LoVo (cell line): ENCODE measurements at regions not wholly inside any gene's neighbourhood (a gene's known extent, or its start where the extent isn't known, plus 50 kb on each side); places are given as distances from the start of the nearest gene placed in this dataset.
"Not testable (repeated sequence)": the region's sequence is repeated elsewhere in the genome, so short reads cannot be mapped to it uniquely, and the experiment has no call there.

Source experiments
- DNase-seq: peaks from one replicate; pipeline ENCODE4 v3.0.0-alpha.2; 2016; ENCODE audit warnings: low spot score

DNA sequence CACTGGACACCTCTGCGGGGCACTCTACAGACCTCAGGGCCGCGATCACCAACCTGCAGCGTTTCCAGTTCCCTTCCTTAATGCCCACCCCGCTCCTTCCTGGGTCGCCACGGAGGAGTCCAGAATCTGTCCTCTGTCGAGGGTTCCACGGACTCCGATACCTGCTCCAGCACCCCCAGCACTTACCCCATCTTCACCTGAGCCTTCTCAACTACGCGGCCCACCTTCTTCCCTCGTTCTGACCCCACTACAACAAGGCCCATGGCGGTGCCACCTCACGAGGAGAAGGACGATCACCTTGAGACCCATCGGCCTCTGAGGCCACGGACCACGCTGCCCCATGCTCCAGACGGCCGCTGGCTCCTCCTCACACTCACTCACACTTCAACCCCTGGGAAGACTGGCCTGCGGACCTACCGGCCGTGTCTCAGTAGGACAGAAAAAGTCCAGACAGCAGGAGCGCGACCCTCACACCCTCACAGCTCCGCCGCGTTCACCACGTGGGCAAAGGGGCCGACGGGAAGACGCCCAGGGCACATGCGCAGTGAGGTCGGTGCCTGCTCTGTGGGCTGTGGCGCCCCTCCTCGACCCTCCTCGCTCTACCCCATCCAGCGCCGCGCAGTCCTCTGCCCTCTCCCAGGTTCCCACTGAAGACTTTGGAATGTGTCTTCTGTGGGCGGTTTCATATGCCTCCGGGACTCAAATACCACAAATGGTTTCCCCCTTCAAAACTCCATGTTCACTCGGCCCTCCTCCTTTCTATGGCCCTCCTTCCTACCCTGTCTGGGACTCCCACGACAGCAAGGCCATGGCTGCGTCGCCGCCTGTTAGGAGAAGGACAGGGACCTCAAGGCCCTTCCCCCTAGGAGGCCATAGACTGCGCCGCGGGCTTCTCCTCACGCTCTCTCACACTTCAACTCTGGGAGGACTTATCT lies 193.9 kb upstream of the PHF14 start:
- DNase-seq: no peak

DNA sequence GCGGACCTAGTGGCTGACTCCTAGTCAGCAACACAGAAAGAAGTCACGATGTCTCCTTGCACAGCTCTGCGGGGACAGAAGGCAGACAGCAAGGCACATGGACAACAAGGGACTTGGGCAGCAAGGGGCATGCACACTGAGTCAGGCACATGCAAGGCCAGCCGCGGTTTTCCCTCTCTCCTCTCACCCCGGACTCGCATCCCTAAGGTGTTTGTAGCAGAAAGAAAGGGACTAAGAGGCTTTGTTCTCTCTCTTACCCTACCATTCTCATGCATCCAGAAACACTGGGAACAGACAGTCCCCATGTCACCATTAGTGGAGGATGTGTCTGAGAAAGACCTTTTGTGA lies 193.3 kb upstream of the PHF14 start:
- DNase-seq: no peak

DNA sequence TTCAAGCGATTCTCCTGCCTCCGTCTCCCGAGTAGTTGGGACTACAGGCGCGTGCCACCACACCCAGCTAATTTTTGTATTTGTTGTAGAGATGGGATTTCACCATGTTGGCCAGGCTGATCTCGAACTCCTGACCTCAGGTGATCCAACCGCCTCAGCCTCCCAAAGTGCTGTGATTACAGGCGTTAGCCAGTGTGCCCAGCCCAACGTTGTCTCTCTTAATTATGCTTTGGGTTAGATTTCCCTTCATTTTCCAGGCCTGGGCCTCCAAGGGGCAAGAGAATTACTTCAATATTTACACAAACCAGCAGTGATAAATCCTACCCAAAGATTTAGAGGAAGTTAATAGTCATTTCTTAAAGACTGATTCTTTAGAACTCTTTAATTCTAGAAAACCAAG lies 186.7 kb upstream of the PHF14 start:
- not testable (repeated sequence) for DNase-seq

DNA sequence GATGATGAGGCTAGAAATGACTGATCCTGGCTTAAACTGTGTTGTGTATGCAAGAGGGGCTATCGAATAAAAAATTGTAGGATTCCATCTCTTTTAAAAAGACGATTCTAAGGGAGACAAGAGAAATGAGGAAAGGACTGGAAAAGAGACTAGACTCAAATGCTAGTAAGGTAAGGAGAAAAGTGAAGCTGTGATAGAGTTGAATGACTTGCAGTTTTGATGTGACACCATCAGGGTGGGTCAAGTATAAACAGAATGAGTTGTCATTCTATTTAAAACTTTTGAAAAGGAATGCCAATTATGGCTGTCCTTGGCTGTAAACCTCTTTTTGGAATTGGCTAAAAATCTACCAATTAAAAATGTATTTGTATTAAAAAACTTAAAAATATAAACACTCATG lies 184.5 kb upstream of the PHF14 start:
- DNase-seq: no peak

DNA sequence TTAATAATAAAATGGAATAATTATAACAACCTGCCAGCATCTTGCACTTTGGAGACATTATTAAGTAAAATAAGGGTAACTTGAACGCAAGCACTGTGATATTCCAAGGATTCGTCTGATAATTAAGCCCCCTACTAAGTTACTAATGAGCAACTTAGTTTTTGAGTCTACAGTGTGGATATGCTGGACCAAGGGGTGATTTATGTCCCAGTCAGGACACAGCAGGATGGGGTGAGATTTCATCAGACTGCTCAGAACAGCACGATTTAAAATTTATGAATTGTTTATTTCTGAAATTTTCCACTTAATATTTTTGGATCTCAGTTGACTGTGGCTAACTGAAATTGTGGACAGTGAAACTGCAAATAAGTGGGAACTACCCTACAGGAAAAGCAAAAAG lies 182.8 kb upstream of the PHF14 start:
- no peak for DNase-seq

DNA sequence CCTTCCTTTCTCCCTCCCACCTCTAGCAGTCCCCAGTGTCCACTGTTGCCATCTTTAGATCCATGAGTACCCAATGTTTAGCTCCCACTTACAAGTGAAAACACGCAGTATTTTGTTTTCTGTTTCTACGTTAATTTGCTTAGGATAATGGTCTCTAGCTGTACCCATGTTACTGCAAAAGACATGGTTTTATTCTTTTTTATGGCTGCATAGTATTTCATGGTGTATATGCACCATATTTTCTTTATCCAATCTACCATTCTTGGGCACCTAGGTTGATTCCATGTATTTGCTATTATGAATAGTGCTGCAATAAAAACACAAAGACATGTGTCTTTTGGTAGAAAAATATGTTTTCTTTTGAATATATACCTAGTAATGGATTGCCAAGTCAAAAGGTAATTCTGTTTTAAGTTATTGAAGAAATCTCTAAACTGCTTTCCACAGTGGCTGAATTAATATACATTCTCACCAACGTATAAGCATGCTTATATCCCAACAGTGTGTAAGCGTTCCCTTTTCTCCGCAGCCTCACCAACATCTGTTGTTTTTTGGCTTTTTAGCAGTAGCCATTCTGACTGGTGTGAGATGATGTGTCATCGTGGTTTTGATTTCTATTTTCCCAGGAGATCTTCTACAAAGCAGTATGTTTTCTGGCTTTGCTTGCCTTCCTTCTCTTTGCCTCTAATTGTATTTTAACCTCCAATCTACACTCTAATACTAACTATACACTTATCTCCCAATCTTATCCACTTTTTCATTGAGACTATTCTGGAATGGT lies 179.5 kb upstream of the PHF14 start:
- no peak for DNase-seq

DNA sequence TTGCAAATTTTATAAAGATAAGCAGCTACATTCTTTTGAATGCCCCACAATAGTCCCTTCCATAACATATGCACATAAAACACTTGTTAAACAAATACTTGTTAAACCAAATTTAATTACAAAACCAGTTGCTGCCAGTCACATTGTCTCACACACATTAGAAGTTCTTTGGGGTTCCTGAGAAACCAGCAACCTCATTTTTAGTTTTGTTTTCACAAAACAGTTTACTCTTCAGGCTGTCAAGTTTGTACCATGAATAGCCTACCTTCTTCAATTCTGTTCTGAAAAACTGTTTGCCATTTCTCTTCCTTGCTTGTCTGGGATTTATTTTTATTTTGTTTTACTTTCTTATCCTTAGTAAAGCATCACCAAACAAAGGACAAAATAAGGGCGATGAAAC lies 176.5 kb upstream of the PHF14 start:
- DNase-seq: no peak

GRCh38 chr7:10798044-10798443 lies 175.6 kb upstream of the PHF14 start:
- DNase-seq: no peak

GRCh38 chr7:10799475-10799874 lies 174.2 kb upstream of the PHF14 start:
- no peak for DNase-seq

- DNase-seq: no peak
These were observed 171.7 kb upstream of the PHF14 start for GRCh38 chr7:10802011-10802410.

DNA sequence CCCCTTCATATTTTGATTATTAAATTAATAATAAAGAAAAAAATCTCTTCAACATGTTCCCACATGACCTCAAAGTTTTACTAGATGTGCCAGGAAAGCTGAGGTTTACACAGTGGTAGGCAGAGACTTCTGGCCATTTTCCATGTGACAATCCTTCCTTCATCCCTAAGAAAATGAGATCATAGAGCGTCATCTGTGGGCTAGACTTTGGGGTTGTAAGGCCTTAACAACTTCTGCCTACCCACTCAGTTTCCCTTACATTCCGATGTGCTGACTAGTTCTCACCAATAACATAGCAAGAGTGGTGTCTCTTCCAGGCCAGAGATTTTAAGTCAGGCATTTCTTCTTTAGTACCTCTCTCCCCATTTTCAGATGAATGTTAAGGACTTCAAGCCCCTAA lies 171.1 kb upstream of the PHF14 start:
- DNase-seq: no peak

DNA sequence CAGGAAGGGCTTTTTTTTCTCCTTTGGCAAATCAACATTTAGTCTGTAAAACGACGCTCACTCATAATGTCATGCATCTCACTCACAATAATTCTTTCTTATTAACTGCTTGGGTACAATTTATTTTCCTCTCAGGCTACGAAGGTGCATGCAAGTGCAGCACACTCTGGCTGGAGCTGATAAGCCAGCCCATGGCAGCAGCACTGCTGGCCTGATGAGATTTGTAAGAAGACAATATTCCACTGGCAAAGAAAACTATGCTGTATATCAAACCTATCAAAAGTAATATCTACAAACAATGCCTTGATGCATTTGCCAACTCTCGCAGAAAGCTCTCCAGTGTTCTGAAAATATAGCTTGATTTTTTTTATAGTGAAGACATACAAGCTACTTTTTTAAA lies 170.0 kb upstream of the PHF14 start:
- no peak for DNase-seq

DNA sequence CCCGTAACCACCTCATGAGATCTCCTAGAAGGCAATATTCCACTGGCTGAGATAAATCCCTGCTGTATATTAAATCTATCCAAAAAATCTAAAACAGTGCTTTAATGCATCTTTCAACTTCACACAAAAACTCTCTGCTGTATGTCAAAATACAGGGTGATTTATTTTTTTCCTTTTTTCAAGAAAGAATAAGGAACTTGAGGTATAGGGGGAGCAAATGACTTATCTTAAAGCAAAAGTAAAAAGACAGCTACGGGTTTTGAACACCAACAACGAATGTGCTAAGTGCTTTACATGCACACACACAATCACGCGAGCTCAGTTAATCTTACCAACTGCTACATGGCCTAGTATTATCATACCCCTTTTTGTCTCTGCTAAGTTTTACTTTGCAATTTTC lies 168.9 kb upstream of the PHF14 start:
- DNase-seq: no peak

DNA sequence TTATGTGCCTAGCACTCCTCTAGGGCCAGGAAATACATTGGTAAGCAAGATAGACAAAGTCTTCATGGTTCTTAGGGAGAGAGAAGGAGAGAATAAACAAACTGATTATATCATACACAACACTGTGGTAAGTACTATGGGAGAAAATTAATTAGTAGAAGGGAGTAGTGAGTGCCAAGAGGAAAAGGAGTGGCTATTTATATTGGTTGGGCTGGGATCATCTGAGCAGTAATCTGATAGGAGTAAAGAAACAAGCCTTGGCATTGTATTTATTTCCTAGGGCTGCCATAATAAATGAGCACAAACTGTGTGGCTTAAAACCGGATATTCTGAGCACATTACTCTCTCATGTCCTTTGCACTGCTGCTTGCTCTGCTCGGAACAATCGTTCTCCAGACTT lies 158.1 kb upstream of the PHF14 start:
- DNase-seq: peak; percentile 29

- DNase-seq: no peak
These were observed 152.5 kb upstream of the PHF14 start for GRCh38 chr7:10821156-10821555.

DNA sequence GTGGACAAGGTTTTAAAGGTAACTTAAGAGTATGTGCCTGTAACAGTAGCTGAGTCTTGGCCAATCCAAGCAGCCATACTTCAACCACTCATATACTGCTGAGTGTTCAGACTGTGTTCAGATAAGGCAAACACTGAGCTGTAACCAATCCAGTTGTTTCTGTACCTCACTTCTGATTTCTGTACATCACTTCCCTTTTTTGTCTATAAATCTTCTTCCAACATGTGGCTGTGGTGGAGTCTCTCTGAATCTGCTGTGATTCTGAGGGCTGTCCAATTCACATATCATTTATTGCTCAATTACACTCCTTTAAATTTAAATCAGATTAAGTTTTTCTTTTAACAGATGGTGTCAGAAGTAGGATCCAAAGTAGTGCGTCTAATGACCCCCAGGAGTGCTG lies 149.5 kb upstream of the PHF14 start:
- DNase-seq: no peak

GRCh38 chr7:10838228-10838627 lies 135.4 kb upstream of the PHF14 start:
- DNase-seq: no peak

DNA sequence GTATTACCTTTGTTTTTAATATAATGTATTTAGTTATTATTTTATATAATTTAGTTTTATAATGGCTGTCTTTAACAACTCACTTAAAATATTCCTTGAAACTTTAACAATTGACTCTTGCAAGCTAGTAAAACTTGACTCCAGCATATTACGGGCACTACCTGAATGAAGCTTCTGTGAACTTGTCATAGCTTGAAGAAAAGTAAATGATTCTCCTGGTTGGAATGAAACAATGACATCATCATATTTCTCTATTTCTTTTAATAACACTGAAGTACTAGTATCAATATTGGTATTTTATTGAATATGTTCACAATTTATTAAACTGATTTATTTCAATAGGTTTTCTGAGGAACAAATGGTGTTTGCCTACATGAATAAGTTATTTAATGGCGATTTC lies 128.4 kb upstream of the PHF14 start:
- no peak for DNase-seq

DNA sequence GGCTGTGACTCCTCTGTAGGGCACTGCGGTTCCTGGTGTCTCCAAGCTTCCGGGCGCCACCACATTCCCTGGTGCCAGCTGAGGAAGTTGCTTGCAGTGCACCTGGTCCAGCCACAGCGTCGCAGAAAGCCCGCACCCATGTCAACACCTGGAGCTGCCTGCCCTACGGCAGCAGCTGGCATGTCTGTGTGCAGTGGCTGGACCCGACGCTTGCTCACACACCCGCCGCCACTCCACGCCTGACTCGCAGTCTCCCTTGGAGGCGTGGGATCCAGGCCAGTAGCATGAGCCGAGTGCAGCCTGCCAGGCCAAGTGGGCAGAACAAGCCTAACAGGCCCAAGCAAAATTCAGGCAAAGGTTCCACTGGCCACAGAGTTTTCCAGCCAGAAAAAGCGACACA lies 118.1 kb upstream of the PHF14 start:
- DNase-seq: no peak

DNA sequence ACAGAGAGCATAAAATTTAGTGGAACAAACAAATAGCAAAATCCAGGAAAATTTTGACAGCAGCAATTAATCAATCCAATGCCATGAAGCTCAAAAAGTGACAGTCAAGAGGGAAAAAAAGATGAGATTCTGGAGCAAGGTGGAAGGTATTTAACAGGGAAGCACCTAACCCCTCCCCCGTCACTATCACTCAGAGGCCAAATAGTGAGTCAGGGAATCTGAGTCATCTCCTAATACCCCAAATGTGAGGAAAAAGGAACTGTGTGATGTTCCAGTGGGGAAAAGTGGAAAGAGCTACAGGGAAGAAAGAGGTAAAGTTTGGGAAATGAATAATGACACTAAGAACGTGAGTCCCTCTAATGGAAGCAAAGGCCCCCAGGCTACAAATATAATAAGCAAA lies 113.2 kb upstream of the PHF14 start:
- no peak for DNase-seq

GRCh38 chr7:10863476-10863875 lies 110.2 kb upstream of the PHF14 start:
- no peak for DNase-seq

- peak; percentile 19 for DNase-seq
These were observed 99.0 kb upstream of the PHF14 start for GRCh38 chr7:10874666-10875065.

- DNase-seq: no peak
These were observed 98.6 kb upstream of the PHF14 start for GRCh38 chr7:10875080-10875479.

DNA sequence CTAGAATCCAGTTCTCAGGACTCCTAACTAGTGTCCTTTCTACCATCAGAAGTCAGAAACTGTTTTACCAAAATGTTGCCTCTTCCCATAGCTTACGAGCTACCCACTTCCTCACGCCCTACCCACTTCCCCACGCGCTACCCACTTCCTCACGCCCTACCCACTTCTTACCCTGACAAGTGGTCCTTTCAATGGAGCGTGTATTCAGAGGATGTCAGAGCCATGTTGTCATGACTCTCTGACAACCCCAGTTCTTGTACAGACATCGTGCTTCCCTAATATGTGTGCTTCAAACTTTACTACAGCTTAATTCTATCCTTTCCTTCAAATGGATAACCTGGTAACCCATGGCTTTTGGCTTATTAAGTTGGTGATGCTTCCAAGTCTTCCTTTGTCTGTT lies 84.8 kb upstream of the PHF14 start:
- no peak for DNase-seq
